ENCODE measurements at regions not wholly inside any gene's neighbourhood (a gene's known extent, or its start where the extent isn't known, plus 50 kb on each side); places are given as distances from the start of the nearest gene placed in this dataset.

DNA sequence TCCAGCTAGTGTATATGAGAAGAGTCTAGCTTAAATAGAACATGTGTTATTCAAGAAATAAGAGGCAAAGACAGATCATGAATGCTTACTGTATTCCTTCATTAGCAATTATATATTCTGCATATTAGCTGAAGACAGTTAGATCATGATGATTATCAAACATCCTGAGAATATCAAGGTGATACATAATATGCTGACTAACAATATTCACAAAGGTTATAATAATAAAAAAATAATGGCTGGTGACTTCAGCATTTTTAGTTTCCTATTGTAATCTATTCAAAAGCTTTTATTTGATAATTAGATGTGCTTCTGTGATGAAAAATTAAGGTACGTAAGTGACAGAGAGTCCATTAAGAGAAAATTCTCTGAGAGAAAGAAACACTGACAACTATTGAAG lies 511.4 kb downstream of the PCDH17 start:
- no peak overlapping the region for H3K27ac ChIP-seq (ENCODE audit: insufficient read depth in 1 of 2, low read depth in 1 of 2, low read length in 2 of 2, poor library complexity in 1 of 2, severe bottlenecking in 2 of 2)
- H3K36me3 ChIP-seq (ENCODE audit: control insufficient read depth in 4 of 4, insufficient read depth in 4 of 4, low read length in 3 of 4), result no peaks in the 10 kb centered on the region
- H3K27me3 ChIP-seq (replicated peaks in 2 of 5; ENCODE audit: control insufficient read depth in 4 of 5, insufficient read depth in 5 of 5, low read length in 4 of 5), result peaks cover 0 to 24% (median 2%) of the 10 kb centered on the region in 5 experiments
- WGBS (ENCODE audit: insufficient coverage), result 100% methylated on average over 1 of the region's 1 CpG
- POLR2A ChIA-PET, result no interaction called here
- CTCF ChIA-PET, result no interaction called here
- DNase-seq, result no peak
- no peaks in the 10 kb centered on the region for H3K4me1 ChIP-seq (ENCODE audit: control extremely low read depth in 1 of 4, control insufficient read depth in 4 of 4, insufficient read depth in 4 of 4, low read length in 3 of 4)
- peaks cover 0 to 5% (median 0%) of the 10 kb centered on the region in 5 experiments for H3K9me3 ChIP-seq (ENCODE audit: control extremely low read depth in 1 of 5, control insufficient read depth in 4 of 5, insufficient read depth in 2 of 5, low read depth in 1 of 5, low read length in 4 of 5)
- H3K4me3 ChIP-seq (ENCODE audit: control insufficient read depth in 1 of 7, extremely low read depth in 1 of 7, insufficient read depth in 4 of 7, low read depth in 2 of 7, low read length in 6 of 7), result no peak overlapping the region

DNA sequence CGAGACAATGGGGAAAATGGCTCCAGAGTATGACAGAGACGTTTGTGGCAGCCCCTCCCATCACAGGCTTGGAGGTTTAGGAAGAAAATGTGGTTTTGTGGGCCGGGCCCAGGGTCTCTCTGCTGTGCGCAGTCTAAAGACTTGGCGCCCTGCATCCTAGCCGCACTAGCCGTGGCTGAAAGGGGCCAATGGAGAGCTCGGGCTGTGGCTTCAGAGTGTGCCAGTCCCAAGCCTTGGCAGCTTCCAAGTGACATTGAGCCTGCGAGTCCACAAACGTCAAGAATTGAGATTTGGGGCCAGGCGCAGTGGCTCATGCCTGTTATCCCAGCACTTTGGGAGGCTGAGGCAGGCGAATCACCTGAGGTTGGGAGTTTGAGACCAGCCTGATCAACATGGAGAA lies 513.1 kb downstream of the PCDH17 start:
- H3K4me1 ChIP-seq (ENCODE audit: control extremely low read depth in 1 of 4, control insufficient read depth in 4 of 4, insufficient read depth in 4 of 4, low read length in 3 of 4), result no peaks in the 10 kb centered on the region
- no peak overlapping the region for H3K27ac ChIP-seq (ENCODE audit: insufficient read depth in 1 of 2, low read depth in 1 of 2, low read length in 2 of 2, poor library complexity in 1 of 2, severe bottlenecking in 2 of 2)
- POLR2A ChIA-PET, result no interaction called here
- WGBS (ENCODE audit: insufficient coverage), result 97% methylated on average over 11 of the region's 12 CpGs
- peaks cover 0 to 5% (median 0%) of the 10 kb centered on the region in 5 experiments for H3K9me3 ChIP-seq (ENCODE audit: control extremely low read depth in 1 of 5, control insufficient read depth in 4 of 5, insufficient read depth in 2 of 5, low read depth in 1 of 5, low read length in 4 of 5)
- no peaks in the 10 kb centered on the region for H3K36me3 ChIP-seq (ENCODE audit: control insufficient read depth in 4 of 4, insufficient read depth in 4 of 4, low read length in 3 of 4)
- H3K4me3 ChIP-seq (ENCODE audit: control insufficient read depth in 1 of 7, extremely low read depth in 1 of 7, insufficient read depth in 4 of 7, low read depth in 2 of 7, low read length in 6 of 7), result no peak overlapping the region
- peaks cover 0 to 27% (median 2%) of the 10 kb centered on the region in 5 experiments for H3K27me3 ChIP-seq (replicated peaks in 2 of 5; ENCODE audit: control insufficient read depth in 4 of 5, insufficient read depth in 5 of 5, low read length in 4 of 5)
- DNase-seq, result no peak
- CTCF ChIA-PET, result no interaction called here

DNA sequence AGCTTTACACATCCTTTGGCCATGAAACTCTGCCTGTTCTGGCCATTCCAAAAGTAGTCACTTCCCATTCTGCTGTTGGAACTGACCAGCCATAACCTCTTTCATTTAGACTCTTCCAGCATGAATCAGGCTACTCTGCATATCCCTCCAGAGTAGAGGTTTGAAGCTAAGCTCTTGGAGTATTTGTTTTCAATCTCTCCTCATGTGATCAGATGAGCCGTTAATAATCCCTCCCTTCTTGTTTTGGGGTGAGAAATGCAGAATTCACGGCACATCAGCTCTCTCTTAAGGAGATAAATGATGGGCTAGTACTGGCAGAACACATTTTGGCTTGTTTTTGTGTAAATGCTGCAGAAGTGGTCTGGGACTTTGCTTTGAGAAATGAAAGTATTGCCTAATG lies 519.9 kb downstream of the PCDH17 start:
- H3K4me3 ChIP-seq (ENCODE audit: control insufficient read depth in 1 of 7, extremely low read depth in 1 of 7, insufficient read depth in 4 of 7, low read depth in 2 of 7, low read length in 6 of 7), result no peak overlapping the region
- CTCF ChIA-PET, result no interaction called here
- no peaks in the 10 kb centered on the region for H3K9me3 ChIP-seq (ENCODE audit: control extremely low read depth in 1 of 5, control insufficient read depth in 4 of 5, insufficient read depth in 2 of 5, low read depth in 1 of 5, low read length in 4 of 5)
- no peaks in the 10 kb centered on the region for H3K4me1 ChIP-seq (ENCODE audit: control extremely low read depth in 1 of 4, control insufficient read depth in 4 of 4, insufficient read depth in 4 of 4, low read length in 3 of 4)
- H3K36me3 ChIP-seq (ENCODE audit: control insufficient read depth in 4 of 4, insufficient read depth in 4 of 4, low read length in 3 of 4), result no peaks in the 10 kb centered on the region
- H3K27ac ChIP-seq (ENCODE audit: insufficient read depth in 1 of 2, low read depth in 1 of 2, low read length in 2 of 2, poor library complexity in 1 of 2, severe bottlenecking in 2 of 2), result no peak overlapping the region
- POLR2A ChIA-PET, result no interaction called here
- WGBS (ENCODE audit: insufficient coverage), result 100% methylated on average over 2 of the region's 2 CpGs
- H3K27me3 ChIP-seq (replicated peaks in 2 of 5; ENCODE audit: control insufficient read depth in 4 of 5, insufficient read depth in 5 of 5, low read length in 4 of 5), result peaks cover 0 to 33% (median 5%) of the 10 kb centered on the region in 5 experiments
- no peak for DNase-seq

DNA sequence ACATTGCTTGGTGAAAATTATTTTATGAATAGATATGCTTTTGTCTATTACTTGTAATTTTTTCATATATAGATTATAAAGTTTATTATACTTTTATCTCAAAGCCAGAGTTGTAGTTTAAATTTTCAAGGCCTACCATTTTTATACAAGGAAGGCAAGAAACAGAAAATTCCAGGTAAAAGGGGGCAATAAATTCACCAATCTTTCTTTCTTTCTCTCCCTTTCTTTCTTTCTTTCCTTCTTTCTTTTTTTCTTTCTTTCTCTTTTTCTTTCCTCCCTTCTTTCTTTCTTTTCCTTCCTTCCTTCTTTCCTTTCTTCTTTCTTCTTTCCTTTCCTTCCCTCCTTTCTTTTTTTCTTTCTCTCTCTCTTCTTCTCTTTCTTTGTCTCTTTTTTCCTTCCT lies 529.4 kb downstream of the PCDH17 start:
- Histone ChIP-seq H3K27ac (ENCODE audit: insufficient read depth in 1 of 2, low read depth in 1 of 2, low read length in 2 of 2, poor library complexity in 1 of 2, severe bottlenecking in 2 of 2) (no peak overlapping the region), H3K36me3 (ENCODE audit: control insufficient read depth in 4 of 4, insufficient read depth in 4 of 4, low read length in 3 of 4) (no peaks in the 10 kb centered on the region), H3K27me3 (replicated peaks in 2 of 5; ENCODE audit: control insufficient read depth in 4 of 5, insufficient read depth in 5 of 5, low read length in 4 of 5) (peaks cover 0 to 6% (median 2%) of the 10 kb centered on the region in 5 experiments), H3K4me3 (ENCODE audit: control insufficient read depth in 1 of 7, extremely low read depth in 1 of 7, insufficient read depth in 4 of 7, low read depth in 2 of 7, low read length in 6 of 7) (no peak overlapping the region), H3K9me3 (ENCODE audit: control extremely low read depth in 1 of 5, control insufficient read depth in 4 of 5, insufficient read depth in 2 of 5, low read depth in 1 of 5, low read length in 4 of 5) (no peaks in the 10 kb centered on the region), H3K4me1 (ENCODE audit: control extremely low read depth in 1 of 4, control insufficient read depth in 4 of 4, insufficient read depth in 4 of 4, low read length in 3 of 4) (no peaks in the 10 kb centered on the region)
- POLR2A ChIA-PET, result no interaction called here
- CTCF ChIA-PET, result no interaction called here
- DNase-seq, result no peak

DNA sequence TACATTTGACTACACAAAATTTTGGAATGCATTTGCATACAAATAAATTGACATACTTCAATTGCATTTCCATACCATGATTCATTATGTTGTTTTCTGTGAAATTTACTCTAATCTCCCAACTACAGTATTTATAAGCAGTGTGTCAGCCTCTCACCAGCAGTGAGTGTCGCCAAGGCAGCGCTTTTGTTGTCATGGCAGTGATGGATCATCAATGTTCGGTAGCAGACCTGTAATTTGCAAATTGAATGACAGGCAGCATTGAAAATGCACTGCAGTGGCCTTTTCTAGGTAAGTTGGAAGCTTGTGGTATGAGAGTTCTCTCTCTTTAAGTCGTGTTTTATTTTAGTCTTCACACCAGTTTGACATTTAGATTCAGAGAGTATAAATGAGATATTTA lies 534.1 kb downstream of the PCDH17 start:
- no peaks in the 10 kb centered on the region for H3K36me3 ChIP-seq (ENCODE audit: control insufficient read depth in 4 of 4, insufficient read depth in 4 of 4, low read length in 3 of 4)
- H3K4me3 ChIP-seq (ENCODE audit: control insufficient read depth in 1 of 7, extremely low read depth in 1 of 7, insufficient read depth in 4 of 7, low read depth in 2 of 7, low read length in 6 of 7), result no peak overlapping the region
- peaks cover 0 to 6% (median 0%) of the 10 kb centered on the region in 5 experiments for H3K27me3 ChIP-seq (replicated peaks in 2 of 5; ENCODE audit: control insufficient read depth in 4 of 5, insufficient read depth in 5 of 5, low read length in 4 of 5)
- H3K27ac ChIP-seq (ENCODE audit: insufficient read depth in 1 of 2, low read depth in 1 of 2, low read length in 2 of 2, poor library complexity in 1 of 2, severe bottlenecking in 2 of 2), result no peak overlapping the region
- no peaks in the 10 kb centered on the region for H3K9me3 ChIP-seq (ENCODE audit: control extremely low read depth in 1 of 5, control insufficient read depth in 4 of 5, insufficient read depth in 2 of 5, low read depth in 1 of 5, low read length in 4 of 5)
- H3K4me1 ChIP-seq (ENCODE audit: control extremely low read depth in 1 of 4, control insufficient read depth in 4 of 4, insufficient read depth in 4 of 4, low read length in 3 of 4), result no peaks in the 10 kb centered on the region
- CTCF ChIA-PET, result no interaction called here
- POLR2A ChIA-PET, result no interaction called here
- WGBS (ENCODE audit: insufficient coverage), result 100% methylated on average over 3 of the region's 4 CpGs
- no peak for DNase-seq

DNA sequence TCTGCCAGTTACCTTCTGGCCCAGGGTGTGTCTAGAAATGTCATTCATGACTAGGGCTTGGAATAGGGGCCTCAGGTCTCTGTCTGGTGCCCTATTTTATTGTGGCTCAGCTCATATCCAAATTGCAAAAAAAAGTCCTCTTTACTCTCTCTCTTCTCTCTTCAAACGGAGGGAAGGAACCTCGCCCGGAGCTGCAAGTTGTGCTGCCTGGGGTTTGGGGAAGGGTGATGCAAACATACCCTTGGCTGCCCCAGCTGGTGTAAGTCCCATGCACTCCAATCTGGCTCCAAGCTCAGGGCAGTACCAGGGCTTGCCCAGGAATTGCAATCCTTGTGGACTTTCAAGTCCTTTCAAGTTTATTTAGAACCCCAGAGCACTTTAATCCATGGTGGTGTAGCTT lies 549.6 kb downstream of the PCDH17 start:
- ChIA-PET CTCF (no interaction called here), POLR2A (no interaction called here)
- no CpG with 5 or more reads among the region's 3 CpGs for WGBS (ENCODE audit: insufficient coverage)
- Histone ChIP-seq H3K9me3 (ENCODE audit: control extremely low read depth in 1 of 5, control insufficient read depth in 4 of 5, insufficient read depth in 2 of 5, low read depth in 1 of 5, low read length in 4 of 5) (peaks cover 0 to 9% (median 2%) of the 10 kb centered on the region in 5 experiments), H3K27me3 (replicated peaks in 2 of 5; ENCODE audit: control insufficient read depth in 4 of 5, insufficient read depth in 5 of 5, low read length in 4 of 5) (peaks cover 0 to 3% (median 2%) of the 10 kb centered on the region in 5 experiments), H3K36me3 (ENCODE audit: control insufficient read depth in 4 of 4, insufficient read depth in 4 of 4, low read length in 3 of 4) (no peaks in the 10 kb centered on the region), H3K27ac (ENCODE audit: insufficient read depth in 1 of 2, low read depth in 1 of 2, low read length in 2 of 2, poor library complexity in 1 of 2, severe bottlenecking in 2 of 2) (no peak overlapping the region), H3K4me1 (ENCODE audit: control extremely low read depth in 1 of 4, control insufficient read depth in 4 of 4, insufficient read depth in 4 of 4, low read length in 3 of 4) (no peaks in the 10 kb centered on the region), H3K4me3 (ENCODE audit: control insufficient read depth in 1 of 7, extremely low read depth in 1 of 7, insufficient read depth in 4 of 7, low read depth in 2 of 7, low read length in 6 of 7) (no peak overlapping the region)
- DNase-seq, result no peak

DNA sequence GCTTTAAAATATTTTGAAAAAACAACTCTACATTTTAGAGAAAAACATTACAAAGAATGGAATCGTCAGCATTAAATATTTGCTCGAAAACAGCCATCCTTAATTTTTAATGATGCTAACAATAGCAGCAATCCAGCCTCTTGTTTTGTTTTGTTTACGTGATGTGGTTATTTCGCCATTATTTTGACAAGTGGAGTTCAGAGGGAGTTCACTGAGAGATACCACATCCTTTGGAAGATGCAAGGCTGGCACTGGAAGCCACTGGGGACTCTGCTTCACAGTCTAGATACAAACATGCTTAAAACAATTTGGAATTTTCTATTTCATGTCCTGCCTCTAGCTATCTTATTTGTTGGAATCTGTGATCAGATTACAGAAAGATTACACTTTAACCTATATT lies 556.3 kb downstream of the PCDH17 start:
- no peak overlapping the region for H3K4me3 ChIP-seq (ENCODE audit: control insufficient read depth in 1 of 7, extremely low read depth in 1 of 7, insufficient read depth in 4 of 7, low read depth in 2 of 7, low read length in 6 of 7)
- no peak overlapping the region for H3K27ac ChIP-seq (ENCODE audit: insufficient read depth in 1 of 2, low read depth in 1 of 2, low read length in 2 of 2, poor library complexity in 1 of 2, severe bottlenecking in 2 of 2)
- WGBS (ENCODE audit: insufficient coverage), result 100% methylated on average over 2 of the region's 4 CpGs
- no peaks in the 10 kb centered on the region for H3K36me3 ChIP-seq (ENCODE audit: control insufficient read depth in 4 of 4, insufficient read depth in 4 of 4, low read length in 3 of 4)
- H3K27me3 ChIP-seq (replicated peaks in 2 of 5; ENCODE audit: control insufficient read depth in 4 of 5, insufficient read depth in 5 of 5, low read length in 4 of 5), result peaks cover 0 to 11% (median 0%) of the 10 kb centered on the region in 5 experiments
- ChIA-PET POLR2A (no interaction called here), CTCF (no interaction called here)
- DNase-seq, result no peak
- H3K4me1 ChIP-seq (ENCODE audit: control extremely low read depth in 1 of 4, control insufficient read depth in 4 of 4, insufficient read depth in 4 of 4, low read length in 3 of 4), result peaks cover 0 to 6% (median 0%) of the 10 kb centered on the region in 4 experiments
- no peaks in the 10 kb centered on the region for H3K9me3 ChIP-seq (ENCODE audit: control extremely low read depth in 1 of 5, control insufficient read depth in 4 of 5, insufficient read depth in 2 of 5, low read depth in 1 of 5, low read length in 4 of 5)
